ENCODE measurements at regions not wholly inside any gene's neighbourhood (a gene's known extent, or its start where the extent isn't known, plus 50 kb on each side); places are given as distances from the start of the nearest gene placed in this dataset.

DNA sequence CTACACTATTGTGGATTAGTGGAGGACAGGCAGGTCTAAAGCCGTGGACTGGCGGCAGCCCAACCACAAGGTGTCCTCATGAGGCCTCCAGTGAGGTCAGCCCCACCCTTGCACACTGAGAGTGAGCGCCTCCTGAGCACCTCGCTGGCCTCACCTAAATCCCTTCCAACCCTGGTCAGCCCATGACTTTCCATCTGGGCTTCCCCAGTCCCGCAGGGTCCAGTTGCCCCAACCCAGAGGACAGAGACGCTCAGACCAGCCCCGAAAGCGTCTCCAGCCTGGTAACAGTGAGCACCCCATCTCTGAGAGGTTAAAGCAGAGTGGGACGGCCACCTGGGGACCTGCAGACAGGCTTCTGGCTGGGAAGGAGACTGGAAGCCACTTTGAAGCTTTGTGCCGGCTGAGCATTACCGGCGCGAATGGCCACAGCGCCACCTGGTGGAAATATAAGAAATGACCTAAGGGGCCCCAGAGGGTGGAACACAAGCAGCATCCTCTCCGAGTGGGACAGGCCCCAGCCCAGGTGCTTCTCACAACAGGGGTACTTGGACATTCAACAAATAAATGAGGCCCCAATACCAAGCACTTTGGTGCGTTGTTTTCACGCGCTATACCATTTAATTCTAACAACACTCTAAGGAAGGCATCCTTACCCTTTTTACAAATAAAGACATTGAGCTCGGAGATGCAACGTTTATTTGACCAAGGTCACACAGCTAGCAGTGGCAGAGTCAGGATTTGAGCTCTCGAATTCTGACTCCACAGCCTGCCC, 65.7 kb upstream of the TOP1 start (continued):
- TF ChIP-seq, protein P1, sequence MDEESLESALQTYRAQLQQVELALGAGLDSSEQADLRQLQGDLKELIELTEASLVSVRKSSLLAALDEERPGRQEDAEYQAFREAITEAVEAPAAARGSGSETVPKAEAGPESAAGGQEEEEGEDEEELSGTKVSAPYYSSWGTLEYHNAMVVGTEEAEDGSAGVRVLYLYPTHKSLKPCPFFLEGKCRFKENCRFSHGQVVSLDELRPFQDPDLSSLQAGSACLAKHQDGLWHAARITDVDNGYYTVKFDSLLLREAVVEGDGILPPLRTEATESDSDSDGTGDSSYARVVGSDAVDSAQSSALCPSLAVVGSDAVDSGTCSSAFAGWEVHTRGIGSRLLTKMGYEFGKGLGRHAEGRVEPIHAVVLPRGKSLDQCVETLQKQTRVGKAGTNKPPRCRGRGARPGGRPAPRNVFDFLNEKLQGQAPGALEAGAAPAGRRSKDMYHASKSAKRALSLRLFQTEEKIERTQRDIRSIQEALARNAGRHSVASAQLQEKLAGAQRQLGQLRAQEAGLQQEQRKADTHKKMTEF (CRISPR knock-in tag; IDR thresholded peaks at IDR 0.05): peak; percentile 52; the same call in 1 of the 2 replicates
- TF ChIP-seq ZFP41 (CRISPR knock-in tag; IDR thresholded peaks at IDR 0.05; ENCODE audit: borderline replicate concordance) (no peak), ZMYM4 (CRISPR knock-in tag; IDR thresholded peaks at IDR 0.05) (0 out of 2 replicates have a peak, but pooled peaks have one; percentile 38), MIER2 (CRISPR knock-in tag; IDR thresholded peaks at IDR 0.05) (peak; percentile 63; the same call in 1 of the 2 replicates), SIN3A (IDR thresholded peaks at IDR 0.05; ENCODE audit: borderline replicate concordance, low read depth, low read length) (no peak), YEATS4 (CRISPR knock-in tag; IDR thresholded peaks at IDR 0.05; ENCODE audit: borderline replicate concordance) (no peak), PPARG (CRISPR knock-in tag; conservative IDR thresholded peaks at IDR 0.05) (peak; percentile 29; the same call in 1 of the 2 replicates), ZNF331 (CRISPR knock-in tag; IDR thresholded peaks at IDR 0.05) (peak; percentile 57; the same call in 1 of the 2 replicates), NFRKB (IDR thresholded peaks at IDR 0.05) (no peak), ZNF83 (CRISPR knock-in tag; IDR thresholded peaks at IDR 0.05; ENCODE audit: borderline replicate concordance) (no peak), IRX3 (CRISPR knock-in tag; IDR thresholded peaks at IDR 0.05; ENCODE audit: borderline replicate concordance, low read depth) (no peak), ZNF251 (CRISPR knock-in tag; IDR thresholded peaks at IDR 0.05) (no peak), KDM2A (CRISPR knock-in tag; IDR thresholded peaks at IDR 0.05; ENCODE audit: borderline replicate concordance, low read depth) (peak; percentile 80), ZNF557 (CRISPR knock-in tag; IDR thresholded peaks at IDR 0.05) (no peak), ZNF772 (CRISPR knock-in tag; IDR thresholded peaks at IDR 0.05) (no peak)
- TF ChIP-seq, protein P2, sequence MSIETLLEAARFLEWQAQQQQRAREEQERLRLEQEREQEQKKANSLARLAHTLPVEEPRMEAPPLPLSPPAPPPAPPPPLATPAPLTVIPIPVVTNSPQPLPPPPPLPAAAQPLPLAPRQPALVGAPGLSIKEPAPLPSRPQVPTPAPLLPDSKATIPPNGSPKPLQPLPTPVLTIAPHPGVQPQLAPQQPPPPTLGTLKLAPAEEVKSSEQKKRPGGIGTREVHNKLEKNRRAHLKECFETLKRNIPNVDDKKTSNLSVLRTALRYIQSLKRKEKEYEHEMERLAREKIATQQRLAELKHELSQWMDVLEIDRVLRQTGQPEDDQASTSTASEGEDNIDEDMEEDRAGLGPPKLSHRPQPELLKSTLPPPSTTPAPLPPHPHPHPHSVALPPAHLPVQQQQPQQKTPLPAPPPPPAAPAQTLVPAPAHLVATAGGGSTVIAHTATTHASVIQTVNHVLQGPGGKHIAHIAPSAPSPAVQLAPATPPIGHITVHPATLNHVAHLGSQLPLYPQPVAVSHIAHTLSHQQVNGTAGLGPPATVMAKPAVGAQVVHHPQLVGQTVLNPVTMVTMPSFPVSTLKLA (IDR thresholded peaks at IDR 0.05): no peak
- TF ChIP-seq, protein P3, sequence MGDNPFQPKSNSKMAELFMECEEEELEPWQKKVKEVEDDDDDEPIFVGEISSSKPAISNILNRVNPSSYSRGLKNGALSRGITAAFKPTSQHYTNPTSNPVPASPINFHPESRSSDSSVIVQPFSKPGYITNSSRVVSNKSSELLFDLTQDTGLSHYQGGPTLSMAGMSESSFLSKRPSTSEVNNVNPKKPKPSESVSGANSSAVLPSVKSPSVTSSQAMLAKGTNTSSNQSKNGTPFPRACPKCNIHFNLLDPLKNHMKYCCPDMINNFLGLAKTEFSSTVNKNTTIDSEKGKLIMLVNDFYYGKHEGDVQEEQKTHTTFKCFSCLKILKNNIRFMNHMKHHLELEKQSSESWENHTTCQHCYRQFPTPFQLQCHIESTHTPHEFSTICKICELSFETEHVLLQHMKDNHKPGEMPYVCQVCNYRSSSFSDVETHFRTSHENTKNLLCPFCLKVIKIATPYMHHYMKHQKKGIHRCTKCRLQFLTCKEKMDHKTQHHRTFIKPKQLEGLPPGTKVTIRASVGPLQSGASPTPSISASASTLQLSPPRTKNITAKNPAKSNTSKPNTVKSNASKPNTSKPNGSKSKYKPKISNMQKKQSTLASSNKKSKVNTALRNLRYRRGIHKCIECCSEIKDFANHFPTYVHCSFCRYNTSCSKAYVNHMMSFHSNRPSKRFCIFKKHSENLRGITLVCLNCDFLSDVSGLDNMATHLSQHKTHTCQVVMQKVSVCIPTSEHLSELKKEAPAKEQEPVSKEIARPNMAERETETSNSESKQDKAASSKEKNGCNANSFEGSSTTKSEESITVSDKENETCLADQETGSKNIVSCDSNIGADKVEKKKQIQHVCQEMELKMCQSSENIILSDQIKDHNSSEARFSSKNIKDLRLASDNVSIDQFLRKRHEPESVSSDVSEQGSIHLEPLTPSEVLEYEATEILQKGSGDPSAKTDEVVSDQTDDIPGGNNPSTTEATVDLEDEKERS (CRISPR knock-in tag; IDR thresholded peaks at IDR 0.05): 0 out of 2 replicates have a peak, but pooled peaks have one; percentile 64
- TF ChIP-seq, protein P4, sequence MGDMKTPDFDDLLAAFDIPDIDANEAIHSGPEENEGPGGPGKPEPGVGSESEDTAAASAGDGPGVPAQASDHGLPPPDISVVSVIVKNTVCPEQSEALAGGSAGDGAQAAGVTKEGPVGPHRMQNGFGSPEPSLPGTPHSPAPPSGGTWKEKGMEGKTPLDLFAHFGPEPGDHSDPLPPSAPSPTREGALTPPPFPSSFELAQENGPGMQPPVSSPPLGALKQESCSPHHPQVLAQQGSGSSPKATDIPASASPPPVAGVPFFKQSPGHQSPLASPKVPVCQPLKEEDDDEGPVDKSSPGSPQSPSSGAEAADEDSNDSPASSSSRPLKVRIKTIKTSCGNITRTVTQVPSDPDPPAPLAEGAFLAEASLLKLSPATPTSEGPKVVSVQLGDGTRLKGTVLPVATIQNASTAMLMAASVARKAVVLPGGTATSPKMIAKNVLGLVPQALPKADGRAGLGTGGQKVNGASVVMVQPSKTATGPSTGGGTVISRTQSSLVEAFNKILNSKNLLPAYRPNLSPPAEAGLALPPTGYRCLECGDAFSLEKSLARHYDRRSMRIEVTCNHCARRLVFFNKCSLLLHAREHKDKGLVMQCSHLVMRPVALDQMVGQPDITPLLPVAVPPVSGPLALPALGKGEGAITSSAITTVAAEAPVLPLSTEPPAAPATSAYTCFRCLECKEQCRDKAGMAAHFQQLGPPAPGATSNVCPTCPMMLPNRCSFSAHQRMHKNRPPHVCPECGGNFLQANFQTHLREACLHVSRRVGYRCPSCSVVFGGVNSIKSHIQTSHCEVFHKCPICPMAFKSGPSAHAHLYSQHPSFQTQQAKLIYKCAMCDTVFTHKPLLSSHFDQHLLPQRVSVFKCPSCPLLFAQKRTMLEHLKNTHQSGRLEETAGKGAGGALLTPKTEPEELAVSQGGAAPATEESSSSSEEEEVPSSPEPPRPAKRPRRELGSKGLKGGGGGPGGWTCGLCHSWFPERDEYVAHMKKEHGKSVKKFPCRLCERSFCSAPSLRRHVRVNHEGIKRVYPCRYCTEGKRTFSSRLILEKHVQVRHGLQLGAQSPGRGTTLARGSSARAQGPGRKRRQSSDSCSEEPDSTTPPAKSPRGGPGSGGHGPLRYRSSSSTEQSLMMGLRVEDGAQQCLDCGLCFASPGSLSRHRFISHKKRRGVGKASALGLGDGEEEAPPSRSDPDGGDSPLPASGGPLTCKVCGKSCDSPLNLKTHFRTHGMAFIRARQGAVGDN (CRISPR knock-in tag; IDR thresholded peaks at IDR 0.05): peak; percentile 65
